Hepatocyte (in vitro differentiated cells): ENCODE measurements at regions not wholly inside any gene's neighbourhood (a gene's known extent, or its start where the extent isn't known, plus 50 kb on each side); places are given as distances from the start of the nearest gene placed in this dataset.

Experiments
- DNase-seq: peaks from one replicate; pipeline ENCODE4 v3.0.0-alpha.2; 2016; ENCODE audit warnings: low spot score
- H2AFZ ChIP-seq: fragments of 200-600 bp; sonication (generic); 2 replicates; pipeline ENCODE4 v1.6.0; 2016; ENCODE audit warnings: antibody characterized with exemption, mild to moderate bottlenecking
- H3K27ac ChIP-seq: fragments of 200-600 bp; sonication (generic); 2 replicates; pipeline ENCODE4 v1.5.1; 2016; ENCODE audit warnings: mild to moderate bottlenecking
- H3K27me3 ChIP-seq: fragments of 200-600 bp; sonication (generic); 2 replicates; pipeline ENCODE4 v1.6.1; 2016
- H3K36me3 ChIP-seq: fragments of 200-600 bp; sonication (generic); replicated peaks from 2 replicates; pipeline ENCODE4 v1.5.1; 2016; ENCODE audit warnings: low read depth; ENCODE audit not compliant: insufficient read depth
- H3K4me1 ChIP-seq: fragments of 200-600 bp; sonication (generic); 2 replicates; pipeline ENCODE4 v1.5.1; 2016; ENCODE audit warnings: mild to moderate bottlenecking, moderate library complexity; ENCODE audit not compliant: insufficient read depth
- H3K4me2 ChIP-seq: fragments of 200-600 bp; sonication (generic); 2 replicates; pipeline ENCODE4 v1.6.0; 2016
- H3K4me3 ChIP-seq: fragments of 200-600 bp; sonication (generic); 2 replicates; pipeline ENCODE4 v1.5.1; 2016; ENCODE audit warnings: mild to moderate bottlenecking
- H3K79me2 ChIP-seq: fragments of 200-600 bp; sonication (generic); 2 replicates; pipeline ENCODE4 v1.6.0; 2017; ENCODE audit warnings: mild to moderate bottlenecking
- H3K9me2 ChIP-seq: fragments of 200-600 bp; sonication (generic); replicated peaks from 2 replicates; pipeline ENCODE4 v1.6.0; 2017; ENCODE audit warnings: mild to moderate bottlenecking; ENCODE audit not compliant: insufficient read depth
- H3K9me3 ChIP-seq: fragments of 200-600 bp; sonication (generic); 2 replicates; pipeline ENCODE4 v1.5.1; 2016; ENCODE audit warnings: low read depth, mild to moderate bottlenecking
- H4K20me1 ChIP-seq: fragments of 200-600 bp; sonication (generic); 2 replicates; pipeline ENCODE4 v1.6.0; 2016; ENCODE audit warnings: mild to moderate bottlenecking; ENCODE audit not compliant: insufficient read depth, poor library complexity, severe bottlenecking
- EZH2 ChIP-seq: fragments of 200-600 bp; sonication (generic); IDR thresholded peaks from 2 replicates; pipeline ENCODE4 v1.6.1; 2016; ENCODE audit warnings: antibody characterized with exemption, mild to moderate bottlenecking, borderline replicate concordance
- EZH2phosphoT487 ChIP-seq: fragments of 200-600 bp; sonication (generic); IDR thresholded peaks from one replicate; pipeline ENCODE4 v1.6.1; 2018; ENCODE audit warnings: antibody characterized with exemption, mild to moderate bottlenecking, low read depth, moderate library complexity; ENCODE audit not compliant: unreplicated experiment, severe bottlenecking
- WGBS: methylation state at CpG from one replicate; pipeline ENCODE4 v1.1.6; 2016; ENCODE audit warnings: low lambda C conversion rate; ENCODE audit errors: missing lambda C conversion rate; 5-methylcytosine and 5-hydroxymethylcytosine counted together
- TF ChIP-seq, protein P1 (sequence below): fragments of 200-600 bp; sonication (generic); IDR thresholded peaks from 2 replicates; pipeline ENCODE4 v1.5.1; 2016; ENCODE audit warnings: antibody characterized with exemption, mild to moderate bottlenecking; ENCODE audit not compliant: poor library complexity

- no peak for DNase-seq
- TF ChIP-seq EZH2phosphoT487, result no peak
- TF ChIP-seq, protein P1, sequence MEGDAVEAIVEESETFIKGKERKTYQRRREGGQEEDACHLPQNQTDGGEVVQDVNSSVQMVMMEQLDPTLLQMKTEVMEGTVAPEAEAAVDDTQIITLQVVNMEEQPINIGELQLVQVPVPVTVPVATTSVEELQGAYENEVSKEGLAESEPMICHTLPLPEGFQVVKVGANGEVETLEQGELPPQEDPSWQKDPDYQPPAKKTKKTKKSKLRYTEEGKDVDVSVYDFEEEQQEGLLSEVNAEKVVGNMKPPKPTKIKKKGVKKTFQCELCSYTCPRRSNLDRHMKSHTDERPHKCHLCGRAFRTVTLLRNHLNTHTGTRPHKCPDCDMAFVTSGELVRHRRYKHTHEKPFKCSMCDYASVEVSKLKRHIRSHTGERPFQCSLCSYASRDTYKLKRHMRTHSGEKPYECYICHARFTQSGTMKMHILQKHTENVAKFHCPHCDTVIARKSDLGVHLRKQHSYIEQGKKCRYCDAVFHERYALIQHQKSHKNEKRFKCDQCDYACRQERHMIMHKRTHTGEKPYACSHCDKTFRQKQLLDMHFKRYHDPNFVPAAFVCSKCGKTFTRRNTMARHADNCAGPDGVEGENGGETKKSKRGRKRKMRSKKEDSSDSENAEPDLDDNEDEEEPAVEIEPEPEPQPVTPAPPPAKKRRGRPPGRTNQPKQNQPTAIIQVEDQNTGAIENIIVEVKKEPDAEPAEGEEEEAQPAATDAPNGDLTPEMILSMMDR, result no peak
- no peak for TF ChIP-seq EZH2
- H3K9me2 ChIP-seq, result no peaks in the 10 kb centered on the region
- no peaks in the 10 kb centered on the region for H3K9me3 ChIP-seq
- H3K79me2 ChIP-seq, result no peaks in the 10 kb centered on the region
- no peak overlapping the region for H3K4me2 ChIP-seq
- H3K36me3 ChIP-seq, result no peaks in the 10 kb centered on the region
- no peaks in the 10 kb centered on the region for H3K27me3 ChIP-seq
- no peaks in the 10 kb centered on the region for H4K20me1 ChIP-seq
- H2AFZ ChIP-seq, result no peak overlapping the region
- no peaks in the 10 kb centered on the region for H3K4me1 ChIP-seq
- WGBS, result 85% methylated on average over 24 of the region's 28 CpGs
- no peak overlapping the region for H3K27ac ChIP-seq
- no peak overlapping the region for H3K4me3 ChIP-seq
Observed at GRCh38 chr14:105855893-105856675, 329.7 kb downstream of the TMEM121 start.

DNA sequence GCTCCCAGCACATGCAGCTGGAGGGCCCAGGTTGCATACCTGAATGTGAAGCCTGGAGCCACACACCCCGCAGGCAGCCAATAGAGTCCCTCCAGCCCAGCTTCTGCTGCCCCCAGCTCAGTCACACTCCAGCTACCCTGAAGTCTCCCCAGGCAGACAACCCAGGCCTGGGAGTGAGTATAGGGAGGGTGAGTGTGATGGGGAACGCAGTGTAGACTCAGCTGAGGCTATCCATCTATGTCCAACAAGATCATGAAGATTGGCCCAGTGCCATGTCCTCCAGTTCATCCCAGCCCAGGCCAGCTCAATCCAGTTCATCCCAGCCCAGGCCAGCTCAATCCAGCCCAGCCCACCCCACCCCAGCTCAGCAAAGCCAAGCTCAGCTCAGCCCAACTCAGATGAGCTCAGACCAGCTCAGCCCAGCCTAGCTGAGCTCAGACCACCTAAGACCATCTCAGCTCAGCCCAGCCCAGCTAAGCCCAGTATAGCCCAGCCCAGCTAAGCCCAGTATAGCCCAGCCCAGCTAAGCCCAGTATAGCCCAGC lies 330.4 kb downstream of the TMEM121 start:
- Histone ChIP-seq H3K4me3 (no peak overlapping the region), H4K20me1 (no peaks in the 10 kb centered on the region), H3K9me2 (no peaks in the 10 kb centered on the region), H3K4me2 (no peak overlapping the region), H2AFZ (no peak overlapping the region), H3K4me1 (no peaks in the 10 kb centered on the region), H3K27me3 (no peaks in the 10 kb centered on the region), H3K36me3 (no peaks in the 10 kb centered on the region), H3K27ac (no peak overlapping the region), H3K9me3 (no peaks in the 10 kb centered on the region), H3K79me2 (no peaks in the 10 kb centered on the region)
- DNase-seq, result no peak
- 86% methylated on average over 2 of the region's 2 CpGs for WGBS
- TF ChIP-seq EZH2 (no peak), EZH2phosphoT487 (no peak)
- TF ChIP-seq, protein P1, result no peak

DNA sequence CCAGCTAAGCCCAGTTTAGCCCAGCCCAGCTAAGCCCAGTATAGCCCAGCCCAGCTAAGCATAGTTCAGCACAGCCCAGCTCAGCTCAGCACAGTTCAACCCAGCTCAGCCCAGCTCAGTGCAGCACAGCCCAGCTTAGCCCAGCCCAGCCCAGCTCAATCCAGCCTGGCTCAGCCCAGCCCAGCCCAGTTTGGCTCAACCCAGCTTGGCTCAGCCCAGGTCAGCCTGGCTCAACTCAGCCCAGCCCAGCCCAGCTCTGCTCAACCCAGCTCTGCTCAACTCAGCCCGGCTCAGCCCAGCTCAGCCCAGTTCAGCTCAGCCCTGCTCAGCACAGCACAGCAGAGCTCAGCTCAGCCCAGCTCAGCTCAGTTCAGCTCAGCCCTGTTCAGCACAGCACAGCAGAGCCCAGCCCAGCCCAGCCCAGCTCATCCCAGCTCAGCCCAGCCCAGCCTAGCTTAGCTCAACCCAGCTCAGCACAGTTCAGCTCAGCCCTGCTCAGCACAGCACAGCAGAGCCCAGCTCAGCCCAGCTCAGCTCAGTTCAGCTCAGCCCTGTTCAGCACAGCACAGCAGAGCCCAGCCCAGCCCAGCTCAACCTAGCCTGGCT lies 330.9 kb downstream of the TMEM121 start:
- WGBS, result 60% methylated on average over 1 of the region's 1 CpG
- DNase-seq, result no peak
- no peak for TF ChIP-seq EZH2
- TF ChIP-seq, protein P1, result no peak
- TF ChIP-seq EZH2phosphoT487, result no peak
- no peak overlapping the region for H2AFZ ChIP-seq
- H3K27me3 ChIP-seq, result no peaks in the 10 kb centered on the region
- no peak overlapping the region for H3K4me3 ChIP-seq
- H3K9me3 ChIP-seq, result no peaks in the 10 kb centered on the region
- no peaks in the 10 kb centered on the region for H3K79me2 ChIP-seq
- H3K4me1 ChIP-seq, result no peaks in the 10 kb centered on the region
- no peaks in the 10 kb centered on the region for H3K9me2 ChIP-seq
- H3K36me3 ChIP-seq, result no peaks in the 10 kb centered on the region
- H4K20me1 ChIP-seq, result no peaks in the 10 kb centered on the region
- H3K27ac ChIP-seq, result no peak overlapping the region
- H3K4me2 ChIP-seq, result no peak overlapping the region
